ENCODE measurements at regions not wholly inside any gene's neighbourhood (a gene's known extent, or its start where the extent isn't known, plus 50 kb on each side); places are given as distances from the start of the nearest gene placed in this dataset.
"Not testable (repeated sequence)": the region's sequence is repeated elsewhere in the genome, so short reads cannot be mapped to it uniquely, and the experiment has no call there.

DNA sequence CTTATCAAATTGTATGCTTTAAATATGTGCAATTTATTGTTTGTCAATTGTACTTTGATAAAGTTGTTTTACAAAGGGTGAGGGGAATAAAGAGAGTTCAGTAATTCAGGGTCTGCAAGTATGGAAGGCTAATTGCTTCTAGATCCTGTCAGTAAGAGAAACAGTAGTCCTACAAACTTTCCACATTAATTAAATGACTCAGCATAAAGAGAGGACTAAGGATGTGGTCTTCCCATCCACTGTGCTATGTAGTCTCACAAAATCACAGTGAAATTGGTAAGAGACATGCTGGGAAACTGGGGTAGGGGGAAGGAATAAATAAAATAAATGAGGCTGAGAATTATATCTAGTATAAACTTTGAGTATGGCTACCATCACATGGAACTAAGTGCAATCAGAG, 130.2 kb upstream of the PKP2 start:
- DNase-seq (ENCODE audit: low read depth, low spot score) (no peak), ATAC-seq (no peak)
- no peaks in the 10 kb centered on the region for H3K79me2 ChIP-seq (ENCODE audit: insufficient read depth, low read length)
- ChIA-PET POLR2A (no interaction called here), CTCF (no interaction called here), RAD21 (ENCODE audit: low non-redundant PET in 1 of 2, low total read pairs in 2 of 2, uncharacterized antibody in 2 of 2, unreplicated experiment in 2 of 2) (no interaction called here)
- H2AFZ ChIP-seq (ENCODE audit: low read depth, low read length, poor library complexity, severe bottlenecking), result no peak overlapping the region
- intact Hi-C loops (cut with micrococcal nuclease), result no loop called here
- no peak overlapping the region for H3K27ac ChIP-seq (ENCODE audit: low read depth, low read length)
- no peaks in the 10 kb centered on the region for H3K4me1 ChIP-seq (ENCODE audit: control insufficient read depth in 1 of 2, insufficient read depth in 2 of 2, low read length in 2 of 2)
- H3K4me3 ChIP-seq (replicated peaks in 1 of 2; ENCODE audit: low read depth in 1 of 2, low read length in 2 of 2), result no peak overlapping the region
- H3K36me3 ChIP-seq (ENCODE audit: control insufficient read depth in 1 of 2, insufficient read depth in 2 of 2, low read length in 2 of 2), result no peaks in the 10 kb centered on the region
- H3K9ac ChIP-seq (ENCODE audit: low read length), result no peak overlapping the region
- no peak overlapping the region for H3K4me2 ChIP-seq (ENCODE audit: low read length)
- H3K9me3 ChIP-seq (ENCODE audit: control insufficient read depth in 1 of 2, insufficient read depth in 1 of 2, low read depth in 1 of 2, low read length in 2 of 2), result no peaks in the 10 kb centered on the region
- no peaks in the 10 kb centered on the region for H3K9me2 ChIP-seq (ENCODE audit: insufficient read depth)
- TF ChIP-seq, protein P1, sequence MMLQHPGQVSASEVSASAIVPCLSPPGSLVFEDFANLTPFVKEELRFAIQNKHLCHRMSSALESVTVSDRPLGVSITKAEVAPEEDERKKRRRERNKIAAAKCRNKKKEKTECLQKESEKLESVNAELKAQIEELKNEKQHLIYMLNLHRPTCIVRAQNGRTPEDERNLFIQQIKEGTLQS (IDR thresholded peaks at IDR 0.05), result no peak
- TF ChIP-seq SP1 (IDR thresholded peaks at IDR 0.05; ENCODE audit: low read depth) (no peak), JUND (IDR thresholded peaks at IDR 0.05) (no peak), CBX3 (IDR thresholded peaks at IDR 0.05; ENCODE audit: low read depth) (no peak), SRF (IDR thresholded peaks at IDR 0.05; ENCODE audit: low read depth) (no peak), CEBPB (IDR thresholded peaks at IDR 0.05; ENCODE audit: low read depth) (no peak), ZFX (IDR thresholded peaks at IDR 0.05) (no peak), EZH2phosphoT487 (IDR thresholded peaks at IDR 0.05; ENCODE audit: borderline replicate concordance) (no peak), EZH2 (IDR thresholded peaks at IDR 0.05) (no peak), POLR2A (IDR thresholded peaks at IDR 0.05; ENCODE audit: borderline replicate concordance, extremely low read depth, insufficient read depth, insufficient read length) (no peak), TCF7L2 (IDR thresholded peaks at IDR 0.05; ENCODE audit: borderline replicate concordance, extremely low read depth, insufficient read depth, insufficient read length) (no peak)
- TF ChIP-seq, protein P2, sequence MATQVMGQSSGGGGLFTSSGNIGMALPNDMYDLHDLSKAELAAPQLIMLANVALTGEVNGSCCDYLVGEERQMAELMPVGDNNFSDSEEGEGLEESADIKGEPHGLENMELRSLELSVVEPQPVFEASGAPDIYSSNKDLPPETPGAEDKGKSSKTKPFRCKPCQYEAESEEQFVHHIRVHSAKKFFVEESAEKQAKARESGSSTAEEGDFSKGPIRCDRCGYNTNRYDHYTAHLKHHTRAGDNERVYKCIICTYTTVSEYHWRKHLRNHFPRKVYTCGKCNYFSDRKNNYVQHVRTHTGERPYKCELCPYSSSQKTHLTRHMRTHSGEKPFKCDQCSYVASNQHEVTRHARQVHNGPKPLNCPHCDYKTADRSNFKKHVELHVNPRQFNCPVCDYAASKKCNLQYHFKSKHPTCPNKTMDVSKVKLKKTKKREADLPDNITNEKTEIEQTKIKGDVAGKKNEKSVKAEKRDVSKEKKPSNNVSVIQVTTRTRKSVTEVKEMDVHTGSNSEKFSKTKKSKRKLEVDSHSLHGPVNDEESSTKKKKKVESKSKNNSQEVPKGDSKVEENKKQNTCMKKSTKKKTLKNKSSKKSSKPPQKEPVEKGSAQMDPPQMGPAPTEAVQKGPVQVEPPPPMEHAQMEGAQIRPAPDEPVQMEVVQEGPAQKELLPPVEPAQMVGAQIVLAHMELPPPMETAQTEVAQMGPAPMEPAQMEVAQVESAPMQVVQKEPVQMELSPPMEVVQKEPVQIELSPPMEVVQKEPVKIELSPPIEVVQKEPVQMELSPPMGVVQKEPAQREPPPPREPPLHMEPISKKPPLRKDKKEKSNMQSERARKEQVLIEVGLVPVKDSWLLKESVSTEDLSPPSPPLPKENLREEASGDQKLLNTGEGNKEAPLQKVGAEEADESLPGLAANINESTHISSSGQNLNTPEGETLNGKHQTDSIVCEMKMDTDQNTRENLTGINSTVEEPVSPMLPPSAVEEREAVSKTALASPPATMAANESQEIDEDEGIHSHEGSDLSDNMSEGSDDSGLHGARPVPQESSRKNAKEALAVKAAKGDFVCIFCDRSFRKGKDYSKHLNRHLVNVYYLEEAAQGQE (IDR thresholded peaks at IDR 0.05; ENCODE audit: low read depth), result no peak
- TF ChIP-seq, protein P3, sequence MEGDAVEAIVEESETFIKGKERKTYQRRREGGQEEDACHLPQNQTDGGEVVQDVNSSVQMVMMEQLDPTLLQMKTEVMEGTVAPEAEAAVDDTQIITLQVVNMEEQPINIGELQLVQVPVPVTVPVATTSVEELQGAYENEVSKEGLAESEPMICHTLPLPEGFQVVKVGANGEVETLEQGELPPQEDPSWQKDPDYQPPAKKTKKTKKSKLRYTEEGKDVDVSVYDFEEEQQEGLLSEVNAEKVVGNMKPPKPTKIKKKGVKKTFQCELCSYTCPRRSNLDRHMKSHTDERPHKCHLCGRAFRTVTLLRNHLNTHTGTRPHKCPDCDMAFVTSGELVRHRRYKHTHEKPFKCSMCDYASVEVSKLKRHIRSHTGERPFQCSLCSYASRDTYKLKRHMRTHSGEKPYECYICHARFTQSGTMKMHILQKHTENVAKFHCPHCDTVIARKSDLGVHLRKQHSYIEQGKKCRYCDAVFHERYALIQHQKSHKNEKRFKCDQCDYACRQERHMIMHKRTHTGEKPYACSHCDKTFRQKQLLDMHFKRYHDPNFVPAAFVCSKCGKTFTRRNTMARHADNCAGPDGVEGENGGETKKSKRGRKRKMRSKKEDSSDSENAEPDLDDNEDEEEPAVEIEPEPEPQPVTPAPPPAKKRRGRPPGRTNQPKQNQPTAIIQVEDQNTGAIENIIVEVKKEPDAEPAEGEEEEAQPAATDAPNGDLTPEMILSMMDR (IDR thresholded peaks at IDR 0.05 in 2 of 3, conservative IDR thresholded peaks at IDR 0.05 in 1 of 3; ENCODE audit: borderline replicate concordance in 1 of 3, insufficient read depth in 1 of 3, low read depth in 2 of 3, low read length in 2 of 3), result no peak
- BruUV-seq (replicated peaks), result no TSS peak
- no peaks in the 10 kb centered on the region for H4K20me1 ChIP-seq (ENCODE audit: insufficient read depth)
- H3K27me3 ChIP-seq (ENCODE audit: insufficient read depth, low read length), result no peaks in the 10 kb centered on the region

DNA sequence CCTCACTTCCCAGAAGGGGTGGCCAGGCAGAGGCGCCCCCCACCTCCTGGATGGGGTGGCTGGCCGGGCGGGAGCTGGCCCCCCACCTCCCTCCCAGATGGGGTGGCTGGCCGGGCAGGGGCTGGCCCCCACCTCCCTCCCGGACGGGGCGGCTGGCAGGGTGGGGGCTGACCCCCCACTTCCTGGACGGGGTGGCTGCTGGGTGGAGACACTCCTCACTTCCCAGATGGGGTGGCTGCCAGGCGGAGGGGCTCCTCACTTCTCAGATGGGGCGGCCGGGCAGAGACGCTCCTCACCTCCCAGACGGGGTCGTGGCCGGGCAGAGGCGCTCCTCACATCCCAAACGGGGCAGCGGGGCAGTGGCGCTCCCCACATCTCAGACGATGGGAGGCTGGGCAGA, 126.1 kb upstream of the PKP2 start:
- intact Hi-C loops (cut with micrococcal nuclease); DNase-seq (ENCODE audit: low read depth, low spot score); H3K4me3 ChIP-seq (replicated peaks in 1 of 2; ENCODE audit: low read depth in 1 of 2, low read length in 2 of 2); H3K27me3 ChIP-seq (ENCODE audit: insufficient read depth, low read length); H3K9me3 ChIP-seq (ENCODE audit: control insufficient read depth in 1 of 2, insufficient read depth in 1 of 2, low read depth in 1 of 2, low read length in 2 of 2); H3K36me3 ChIP-seq (ENCODE audit: control insufficient read depth in 1 of 2, insufficient read depth in 2 of 2, low read length in 2 of 2); H4K20me1 ChIP-seq (ENCODE audit: insufficient read depth); H3K79me2 ChIP-seq (ENCODE audit: insufficient read depth, low read length); POLR2A ChIA-PET; H3K27ac ChIP-seq (ENCODE audit: low read depth, low read length); H2AFZ ChIP-seq (ENCODE audit: low read depth, low read length, poor library complexity, severe bottlenecking); H3K4me2 ChIP-seq (ENCODE audit: low read length); BruUV-seq (replicated peaks); RAD21 ChIA-PET (ENCODE audit: low non-redundant PET in 1 of 2, low total read pairs in 2 of 2, uncharacterized antibody in 2 of 2, unreplicated experiment in 2 of 2); H3K4me1 ChIP-seq (ENCODE audit: control insufficient read depth in 1 of 2, insufficient read depth in 2 of 2, low read length in 2 of 2); ATAC-seq; H3K9ac ChIP-seq (ENCODE audit: low read length); H3K9me2 ChIP-seq (ENCODE audit: insufficient read depth); CTCF ChIA-PET: not testable (repeated sequence)
